K562 (cell line): ENCODE measurements at regions not wholly inside any gene's neighbourhood (a gene's known extent, or its start where the extent isn't known, plus 50 kb on each side); places are given as distances from the start of the nearest gene placed in this dataset.

Experiments used
- ATAC-seq: fragments of 200-7000 bp; cut with Tn5 transposase; 3 replicates; pipeline ENCODE4 v1.9.1; 2020; ENCODE audit warnings: moderate library complexity
- BruUV-seq: library from RNA; stranded (reverse); fragments of 400-500 nt; replicated peaks from 2 replicates; lab custom pipeline; 2021; lab: Mats Ljungman, UMichigan
- CTCF ChIA-PET: fragments of 300-600 bp; formaldehyde crosslinking; extraction: SDS; loops from one replicate; lab custom pipeline; 2021; ENCODE audit warnings: low intra/inter-chr PET ratio; lab: Yijun Ruan, JAX
- POLR2A ChIA-PET: fragments of 300-600, 350-650 bp; sonication (Branson Sonifier 250); formaldehyde crosslinking; extraction: SDS; loops from one replicate; lab custom pipeline; 2021; ENCODE audit warnings: antibody characterized with exemption, inconsistent platforms; lab: Yijun Ruan, JAX
- DNase-seq, 4 experiments: peaks; one replicate each; pipeline versions ENCODE4 v3.0.0 to v3.0.0-alpha.2; 2011 to 2018; ENCODE audit warnings: low spot score in 3 of 4, mixed read lengths in 3 of 4; ENCODE audit errors: extremely low read depth in 1 of 4
- FAIRE-seq: peaks from 2 replicates; lab custom pipeline; 2011; peaks lifted over from hg19 to GRCh38; lab: Jason Lieb, UNC
- H2AFZ ChIP-seq: 2 replicates; pipeline ENCODE4 v1.6.0; 2011; ENCODE audit warnings: low read depth, low read length, control low read depth, inconsistent platforms
- H3K27ac ChIP-seq: fragments of 200-600 bp; 3 replicates; pipeline ENCODE4 v1.8.0; 2011; ENCODE audit warnings: low read depth, mild to moderate bottlenecking, control low read depth, inconsistent platforms, low read length, moderate library complexity, mixed read lengths; ENCODE audit errors: extremely low read depth
- H3K27me3 ChIP-seq, 2 experiments: fragments of 300-600 bp in 1 of 2; 2 replicates in 1 of 2; 3 replicates in 1 of 2; pipeline versions ENCODE4 v1.6.0 to v1.8.0; 2011; ENCODE audit warnings: inconsistent platforms in 2 of 2, low read length in 2 of 2, mild to moderate bottlenecking in 1 of 2, mixed read lengths in 1 of 2, moderate library complexity in 1 of 2; ENCODE audit not compliant: control insufficient read depth in 2 of 2, insufficient read depth in 2 of 2
- H3K36me3 ChIP-seq: fragments of 300-600 bp; 3 replicates; pipeline ENCODE4 v1.8.0; 2011; ENCODE audit warnings: mild to moderate bottlenecking, low read length, inconsistent platforms; ENCODE audit not compliant: control insufficient read depth, insufficient read depth
- H3K4me1 ChIP-seq, 2 experiments: fragments of 200-600 bp in 1 of 2; replicated peaks in 1 of 2; 2 replicates in 1 of 2; 3 replicates in 1 of 2; pipeline versions ENCODE4 v1.5.1 to v1.8.0; 2011; ENCODE audit warnings: inconsistent platforms in 2 of 2, low read length in 2 of 2, mild to moderate bottlenecking in 1 of 2, mixed read lengths in 1 of 2, moderate library complexity in 1 of 2; ENCODE audit not compliant: control insufficient read depth in 2 of 2, insufficient read depth in 2 of 2
- H3K4me2 ChIP-seq: 2 replicates; pipeline ENCODE4 v1.6.1; 2011; ENCODE audit warnings: low read length, control low read depth, inconsistent platforms, mixed read lengths; ENCODE audit not compliant: insufficient read depth
- H3K4me3 ChIP-seq: fragments of 200-600 bp; sonication (generic), shearing (Covaris generic); 2 replicates; pipeline ENCODE4 v1.5.1; 2016; ENCODE audit warnings: control low read depth, inconsistent platforms
- H3K79me2 ChIP-seq: fragments of 200-600 bp; 3 replicates; pipeline ENCODE4 v1.8.0; 2011; ENCODE audit warnings: low read length, inconsistent platforms; ENCODE audit not compliant: control insufficient read depth, insufficient read depth
- H3K9ac ChIP-seq, 2 experiments: 2 replicates each; pipeline versions ENCODE4 v1.6.0 to v1.6.1; 2011; ENCODE audit warnings: low read depth in 2 of 2, low read length in 2 of 2, control low read depth in 1 of 2, inconsistent platforms in 1 of 2, mild to moderate bottlenecking in 1 of 2, mixed read lengths in 1 of 2; ENCODE audit not compliant: insufficient read depth in 1 of 2
- H3K9me1 ChIP-seq: one replicate; pipeline ENCODE4 v1.6.0; 2011; ENCODE audit warnings: inconsistent platforms, mild to moderate bottlenecking, low read length, moderate library complexity; ENCODE audit not compliant: control insufficient read depth, insufficient read depth
- H3K9me3 ChIP-seq: replicated peaks from 2 replicates; pipeline ENCODE4 v1.5.1; 2011; ENCODE audit warnings: low read depth, low read length, inconsistent platforms; ENCODE audit not compliant: control insufficient read depth, insufficient read depth
- H4K20me1 ChIP-seq: replicated peaks from 2 replicates; pipeline ENCODE4 v1.6.1; 2011; ENCODE audit warnings: low read length, inconsistent platforms, mixed read lengths; ENCODE audit not compliant: control insufficient read depth, insufficient read depth
- FUS ChIP-seq: fragments of 200-400 bp; formaldehyde crosslinking; optimal IDR thresholded peaks from 2 replicates; pipeline ENCODE3; 2017; ENCODE audit warnings: low read depth, low read length
- NFIC ChIP-seq: fragments of 450-650 bp; IDR thresholded peaks from 2 replicates; pipeline ENCODE4 v1.6.1; 2017; ENCODE audit warnings: mild to moderate bottlenecking, inconsistent platforms
- PKNOX1 ChIP-seq: fragments of 450-650 bp; IDR thresholded peaks from 2 replicates; pipeline ENCODE4 v1.6.1; 2016
- RREB1 ChIP-seq: fragments of 250-450 bp; sonication (Bioruptor Pico); IDR thresholded peaks from 2 replicates; pipeline ENCODE4 v1.4.0; 2020
- SNRNP70 ChIP-seq: fragments of 200-400 bp; formaldehyde crosslinking; optimal IDR thresholded peaks from 2 replicates; pipeline ENCODE3; 2017; ENCODE audit warnings: low read depth, low read length
- ZHX1 ChIP-seq: fragments of 150-350 bp; conservative IDR thresholded peaks from 2 replicates; pipeline ENCODE4 v1.6.1; 2014; ENCODE audit warnings: low read length
- WGBS: fragments of 100-300 bp; shearing (Covaris generic); methylation state at CpG from one replicate; pipeline ENCODE4 v1.1.6; 2016; ENCODE audit warnings: low coverage, mixed read lengths; ENCODE audit not compliant: insufficient coverage; ENCODE audit errors: missing lambda C conversion rate; 5-methylcytosine and 5-hydroxymethylcytosine counted together
- in situ Hi-C: fragments of 300-500 bp; cut with MboI; formaldehyde crosslinking; loops from 4 replicates; pipeline ENCODE4 v1.15.0; 2018; ENCODE audit warnings: inconsistent platforms, mixed read lengths
- intact Hi-C: fragments of 100-400 bp; cut with micrococcal nuclease; formaldehyde crosslinking; loops from 2 replicates; pipeline ENCODE4 v1.14.2; 2022
- TF ChIP-seq, protein P1 (sequence below): fragments of 450-650 bp; IDR thresholded peaks from 2 replicates; pipeline ENCODE4 v1.6.1; 2016; ENCODE audit warnings: mild to moderate bottlenecking
- TF ChIP-seq, protein P2 (sequence below): fragments of 250-450 bp; sonication (Bioruptor Pico); IDR thresholded peaks from 2 replicates; pipeline ENCODE4 v1.5.0; 2021; ENCODE audit warnings: mild to moderate bottlenecking, borderline replicate concordance

DNA sequence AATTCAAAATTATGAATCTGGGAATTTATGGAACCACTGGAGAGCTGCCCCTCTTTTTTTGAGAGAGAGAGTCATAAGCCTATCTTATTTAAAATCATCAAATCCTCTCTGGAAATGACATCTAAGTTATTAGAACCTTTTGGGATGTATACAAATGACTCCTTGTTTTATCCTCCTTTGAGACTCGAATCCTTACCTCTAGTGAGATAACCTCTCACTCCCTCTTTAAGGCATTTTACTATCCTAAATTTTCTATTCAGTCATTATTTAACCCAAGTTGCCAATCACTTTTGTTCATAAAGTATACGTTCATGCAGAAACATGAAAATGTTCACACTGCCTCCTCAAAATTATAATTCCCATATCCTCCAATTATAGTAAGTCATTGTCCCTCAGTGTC, 313.6 kb upstream of the C1orf87 start:
- no peak overlapping the region for H3K27ac ChIP-seq
- no peaks in the 10 kb centered on the region for H4K20me1 ChIP-seq
- FAIRE-seq (no peak), ATAC-seq (no peak), DNase-seq (no peak)
- H3K4me2 ChIP-seq: no peak overlapping the region
- no peaks in the 10 kb centered on the region for H3K9me1 ChIP-seq
- no peak overlapping the region for H2AFZ ChIP-seq
- H3K79me2 ChIP-seq: no peaks in the 10 kb centered on the region
- BruUV-seq: no TSS peak
- CTCF ChIA-PET: no interaction called here
- intact Hi-C loops (no loop called here), in situ Hi-C loops (no loop called here)
- 0% methylated on average over 2 of the region's 2 CpGs for WGBS
- H3K36me3 ChIP-seq: no peaks in the 10 kb centered on the region
- POLR2A ChIA-PET: no interaction called here
- H3K9ac ChIP-seq: no peak overlapping the region
- H3K4me3 ChIP-seq: no peak overlapping the region
- no peaks in the 10 kb centered on the region for H3K27me3 ChIP-seq
- no peaks in the 10 kb centered on the region; the same call in 1 of the 2 replicates for H3K9me3 ChIP-seq
- no peaks in the 10 kb centered on the region for H3K4me1 ChIP-seq
- TF ChIP-seq SNRNP70: no peak
- TF ChIP-seq NFIC: no peak
- no peak for TF ChIP-seq RREB1 (CRISPR knock-in tag)
- TF ChIP-seq, protein P1, sequence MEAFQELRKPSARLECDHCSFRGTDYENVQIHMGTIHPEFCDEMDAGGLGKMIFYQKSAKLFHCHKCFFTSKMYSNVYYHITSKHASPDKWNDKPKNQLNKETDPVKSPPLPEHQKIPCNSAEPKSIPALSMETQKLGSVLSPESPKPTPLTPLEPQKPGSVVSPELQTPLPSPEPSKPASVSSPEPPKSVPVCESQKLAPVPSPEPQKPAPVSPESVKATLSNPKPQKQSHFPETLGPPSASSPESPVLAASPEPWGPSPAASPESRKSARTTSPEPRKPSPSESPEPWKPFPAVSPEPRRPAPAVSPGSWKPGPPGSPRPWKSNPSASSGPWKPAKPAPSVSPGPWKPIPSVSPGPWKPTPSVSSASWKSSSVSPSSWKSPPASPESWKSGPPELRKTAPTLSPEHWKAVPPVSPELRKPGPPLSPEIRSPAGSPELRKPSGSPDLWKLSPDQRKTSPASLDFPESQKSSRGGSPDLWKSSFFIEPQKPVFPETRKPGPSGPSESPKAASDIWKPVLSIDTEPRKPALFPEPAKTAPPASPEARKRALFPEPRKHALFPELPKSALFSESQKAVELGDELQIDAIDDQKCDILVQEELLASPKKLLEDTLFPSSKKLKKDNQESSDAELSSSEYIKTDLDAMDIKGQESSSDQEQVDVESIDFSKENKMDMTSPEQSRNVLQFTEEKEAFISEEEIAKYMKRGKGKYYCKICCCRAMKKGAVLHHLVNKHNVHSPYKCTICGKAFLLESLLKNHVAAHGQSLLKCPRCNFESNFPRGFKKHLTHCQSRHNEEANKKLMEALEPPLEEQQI: no peak
- no peak for TF ChIP-seq FUS
- no peak for TF ChIP-seq ZHX1
- TF ChIP-seq PKNOX1: no peak
- TF ChIP-seq, protein P2, sequence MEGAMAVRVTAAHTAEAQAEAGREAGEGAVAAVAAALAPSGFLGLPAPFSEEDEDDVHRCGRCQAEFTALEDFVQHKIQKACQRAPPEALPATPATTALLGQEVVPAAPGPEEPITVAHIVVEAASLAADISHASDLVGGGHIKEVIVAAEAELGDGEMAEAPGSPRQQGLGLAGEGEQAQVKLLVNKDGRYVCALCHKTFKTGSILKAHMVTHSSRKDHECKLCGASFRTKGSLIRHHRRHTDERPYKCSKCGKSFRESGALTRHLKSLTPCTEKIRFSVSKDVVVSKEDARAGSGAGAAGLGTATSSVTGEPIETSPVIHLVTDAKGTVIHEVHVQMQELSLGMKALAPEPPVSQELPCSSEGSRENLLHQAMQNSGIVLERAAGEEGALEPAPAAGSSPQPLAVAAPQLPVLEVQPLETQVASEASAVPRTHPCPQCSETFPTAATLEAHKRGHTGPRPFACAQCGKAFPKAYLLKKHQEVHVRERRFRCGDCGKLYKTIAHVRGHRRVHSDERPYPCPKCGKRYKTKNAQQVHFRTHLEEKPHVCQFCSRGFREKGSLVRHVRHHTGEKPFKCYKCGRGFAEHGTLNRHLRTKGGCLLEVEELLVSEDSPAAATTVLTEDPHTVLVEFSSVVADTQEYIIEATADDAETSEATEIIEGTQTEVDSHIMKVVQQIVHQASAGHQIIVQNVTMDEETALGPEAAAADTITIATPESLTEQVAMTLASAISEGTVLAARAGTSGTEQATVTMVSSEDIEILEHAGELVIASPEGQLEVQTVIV (CRISPR knock-in tag): no peak
